ENCODE measurements at regions not wholly inside any gene's neighbourhood (a gene's known extent, or its start where the extent isn't known, plus 50 kb on each side); places are given as distances from the start of the nearest gene placed in this dataset.

GRCh38 chr2:2840681-2841300, 509.7 kb upstream of the MYT1L start:
- no peak overlapping the region for H3K4me2 ChIP-seq (ENCODE audit: low read length)
- no peaks in the 10 kb centered on the region for H3F3A ChIP-seq (ENCODE audit: control insufficient read depth, insufficient read depth)
- H4K20me1 ChIP-seq (ENCODE audit: control insufficient read depth, insufficient read depth, low read depth, low read length) = no peaks in the 10 kb centered on the region
- H3K9me3 ChIP-seq (ENCODE audit: control insufficient read depth, insufficient read depth, low read length) = no peaks in the 10 kb centered on the region
- H3K4me1 ChIP-seq (ENCODE audit: control insufficient read depth, low read length) = no peaks in the 10 kb centered on the region
- H3K4me3 ChIP-seq (ENCODE audit: low read length) = no peak overlapping the region
- H3K27ac ChIP-seq (ENCODE audit: low read depth, low read length) = no peak overlapping the region
- no peaks in the 10 kb centered on the region for H3K9me2 ChIP-seq (replicated peaks; ENCODE audit: control insufficient read depth, low read length)
- H3K79me2 ChIP-seq (ENCODE audit: control insufficient read depth, low read length) = no peaks in the 10 kb centered on the region
- H3K27me3 ChIP-seq (ENCODE audit: control insufficient read depth, low read length) = no peaks in the 10 kb centered on the region
- H3K36me3 ChIP-seq (ENCODE audit: control insufficient read depth, low read length) = no peaks in the 10 kb centered on the region
- no peak for TF ChIP-seq EZH2phosphoT487 (IDR thresholded peaks at IDR 0.05; ENCODE audit: borderline replicate concordance, low read length)
- no peak for TF ChIP-seq CTCF (IDR thresholded peaks at IDR 0.05; ENCODE audit: low read depth, low read length, poor library complexity, severe bottlenecking)

- Histone ChIP-seq H3K27ac (ENCODE audit: low read depth, low read length) (no peak overlapping the region), H3K4me2 (ENCODE audit: low read length) (no peak overlapping the region), H3K27me3 (ENCODE audit: control insufficient read depth, low read length) (no peaks in the 10 kb centered on the region), H4K20me1 (ENCODE audit: control insufficient read depth, insufficient read depth, low read depth, low read length) (no peaks in the 10 kb centered on the region), H3K36me3 (ENCODE audit: control insufficient read depth, low read length) (no peaks in the 10 kb centered on the region), H3K79me2 (ENCODE audit: control insufficient read depth, low read length) (no peaks in the 10 kb centered on the region), H3K4me1 (ENCODE audit: control insufficient read depth, low read length) (no peaks in the 10 kb centered on the region), H3K9me2 (replicated peaks; ENCODE audit: control insufficient read depth, low read length) (no peaks in the 10 kb centered on the region), H3K4me3 (ENCODE audit: low read length) (no peak overlapping the region), H3K9me3 (ENCODE audit: control insufficient read depth, insufficient read depth, low read length) (no peaks in the 10 kb centered on the region), H3F3A (ENCODE audit: control insufficient read depth, insufficient read depth) (no peaks in the 10 kb centered on the region)
- TF ChIP-seq EZH2phosphoT487 (IDR thresholded peaks at IDR 0.05; ENCODE audit: borderline replicate concordance, low read length) (no peak), CTCF (IDR thresholded peaks at IDR 0.05; ENCODE audit: low read depth, low read length, poor library complexity, severe bottlenecking) (no peak)
Observed at GRCh38 chr2:2839782-2840531, 508.9 kb upstream of the MYT1L start.

- Histone ChIP-seq H3K36me3 (ENCODE audit: control insufficient read depth, low read length) (no peaks in the 10 kb centered on the region), H3K4me1 (ENCODE audit: control insufficient read depth, low read length) (no peaks in the 10 kb centered on the region), H3F3A (ENCODE audit: control insufficient read depth, insufficient read depth) (no peaks in the 10 kb centered on the region), H3K4me2 (ENCODE audit: low read length) (no peak overlapping the region), H3K27ac (ENCODE audit: low read depth, low read length) (no peak overlapping the region), H3K9me3 (ENCODE audit: control insufficient read depth, insufficient read depth, low read length) (no peaks in the 10 kb centered on the region), H3K9me2 (replicated peaks; ENCODE audit: control insufficient read depth, low read length) (no peaks in the 10 kb centered on the region), H3K4me3 (ENCODE audit: low read length) (no peak overlapping the region), H3K27me3 (ENCODE audit: control insufficient read depth, low read length) (no peaks in the 10 kb centered on the region), H3K79me2 (ENCODE audit: control insufficient read depth, low read length) (no peaks in the 10 kb centered on the region), H4K20me1 (ENCODE audit: control insufficient read depth, insufficient read depth, low read depth, low read length) (no peaks in the 10 kb centered on the region)
- TF ChIP-seq CTCF (IDR thresholded peaks at IDR 0.05; ENCODE audit: low read depth, low read length, poor library complexity, severe bottlenecking) (no peak), EZH2phosphoT487 (IDR thresholded peaks at IDR 0.05; ENCODE audit: borderline replicate concordance, low read length) (no peak)
Observed at GRCh38 chr2:2839393-2839781, 508.3 kb upstream of the MYT1L start.

Data from DOHH2 (cell line).